ENCODE measurements at regions not wholly inside any gene's neighbourhood (a gene's known extent, or its start where the extent isn't known, plus 50 kb on each side); places are given as distances from the start of the nearest gene placed in this dataset.

DNA sequence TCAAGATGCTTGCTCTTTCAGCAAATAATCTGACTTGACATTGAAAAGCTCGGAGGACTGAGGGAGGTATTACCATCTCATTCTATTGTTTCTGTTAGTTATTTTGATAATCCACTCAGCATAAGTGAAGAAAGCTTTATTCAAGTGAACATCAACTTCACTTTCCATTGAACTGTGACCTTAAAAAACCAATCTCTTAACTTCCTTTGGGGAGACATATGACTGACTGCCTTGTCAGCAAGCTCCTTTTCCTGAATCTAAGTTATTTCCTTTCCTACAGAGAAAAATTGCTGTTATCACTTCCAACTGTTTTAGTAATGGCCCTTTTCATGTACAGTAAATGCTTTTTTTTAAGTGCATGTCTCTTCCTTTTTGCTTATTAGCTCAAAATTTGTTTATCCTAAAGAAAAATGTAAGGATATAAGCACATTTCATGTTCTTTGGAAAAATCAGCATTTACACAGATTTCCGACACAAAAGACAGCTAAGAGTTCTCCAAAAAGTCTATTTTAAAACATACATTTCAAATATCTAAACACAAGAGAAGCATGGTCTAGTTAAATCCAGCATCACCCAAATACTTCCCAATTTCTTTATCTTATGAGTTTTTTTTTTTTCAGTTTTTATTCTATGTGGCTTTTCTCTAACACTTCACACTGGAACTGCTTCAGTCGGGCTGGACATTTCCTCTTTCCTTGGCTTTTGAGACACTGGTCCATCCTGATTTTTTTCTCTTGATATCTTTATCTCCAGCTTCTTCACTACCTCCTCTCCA is 117.9 kb upstream of the DAB2 start:
- TF ChIP-seq, protein P1, sequence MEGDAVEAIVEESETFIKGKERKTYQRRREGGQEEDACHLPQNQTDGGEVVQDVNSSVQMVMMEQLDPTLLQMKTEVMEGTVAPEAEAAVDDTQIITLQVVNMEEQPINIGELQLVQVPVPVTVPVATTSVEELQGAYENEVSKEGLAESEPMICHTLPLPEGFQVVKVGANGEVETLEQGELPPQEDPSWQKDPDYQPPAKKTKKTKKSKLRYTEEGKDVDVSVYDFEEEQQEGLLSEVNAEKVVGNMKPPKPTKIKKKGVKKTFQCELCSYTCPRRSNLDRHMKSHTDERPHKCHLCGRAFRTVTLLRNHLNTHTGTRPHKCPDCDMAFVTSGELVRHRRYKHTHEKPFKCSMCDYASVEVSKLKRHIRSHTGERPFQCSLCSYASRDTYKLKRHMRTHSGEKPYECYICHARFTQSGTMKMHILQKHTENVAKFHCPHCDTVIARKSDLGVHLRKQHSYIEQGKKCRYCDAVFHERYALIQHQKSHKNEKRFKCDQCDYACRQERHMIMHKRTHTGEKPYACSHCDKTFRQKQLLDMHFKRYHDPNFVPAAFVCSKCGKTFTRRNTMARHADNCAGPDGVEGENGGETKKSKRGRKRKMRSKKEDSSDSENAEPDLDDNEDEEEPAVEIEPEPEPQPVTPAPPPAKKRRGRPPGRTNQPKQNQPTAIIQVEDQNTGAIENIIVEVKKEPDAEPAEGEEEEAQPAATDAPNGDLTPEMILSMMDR (IDR thresholded peaks at IDR 0.05) = no peak
- no peak for TF ChIP-seq POLR2A (IDR thresholded peaks at IDR 0.05)

All from heart left ventricle (tissue), 13 donors.